ENCODE measurements at regions not wholly inside any gene's neighbourhood (a gene's known extent, or its start where the extent isn't known, plus 50 kb on each side); places are given as distances from the start of the nearest gene placed in this dataset.

- no peak overlapping the region for H3K27ac Mint-ChIP-seq
- H3K4me3 Mint-ChIP-seq: no peak overlapping the region
- TF ChIP-seq, protein P1, sequence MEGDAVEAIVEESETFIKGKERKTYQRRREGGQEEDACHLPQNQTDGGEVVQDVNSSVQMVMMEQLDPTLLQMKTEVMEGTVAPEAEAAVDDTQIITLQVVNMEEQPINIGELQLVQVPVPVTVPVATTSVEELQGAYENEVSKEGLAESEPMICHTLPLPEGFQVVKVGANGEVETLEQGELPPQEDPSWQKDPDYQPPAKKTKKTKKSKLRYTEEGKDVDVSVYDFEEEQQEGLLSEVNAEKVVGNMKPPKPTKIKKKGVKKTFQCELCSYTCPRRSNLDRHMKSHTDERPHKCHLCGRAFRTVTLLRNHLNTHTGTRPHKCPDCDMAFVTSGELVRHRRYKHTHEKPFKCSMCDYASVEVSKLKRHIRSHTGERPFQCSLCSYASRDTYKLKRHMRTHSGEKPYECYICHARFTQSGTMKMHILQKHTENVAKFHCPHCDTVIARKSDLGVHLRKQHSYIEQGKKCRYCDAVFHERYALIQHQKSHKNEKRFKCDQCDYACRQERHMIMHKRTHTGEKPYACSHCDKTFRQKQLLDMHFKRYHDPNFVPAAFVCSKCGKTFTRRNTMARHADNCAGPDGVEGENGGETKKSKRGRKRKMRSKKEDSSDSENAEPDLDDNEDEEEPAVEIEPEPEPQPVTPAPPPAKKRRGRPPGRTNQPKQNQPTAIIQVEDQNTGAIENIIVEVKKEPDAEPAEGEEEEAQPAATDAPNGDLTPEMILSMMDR (IDR thresholded peaks at IDR 0.05): no peak
- no peaks in the 10 kb centered on the region for H3K9me3 Mint-ChIP-seq
- H3K36me3 Mint-ChIP-seq (ENCODE audit: low read depth): no peaks in the 10 kb centered on the region
- H3K4me1 Mint-ChIP-seq (ENCODE audit: low read depth): peaks cover 7% of the 10 kb centered on the region; the same call in 1 of the 2 replicates
- peaks cover 66% of the 10 kb centered on the region for H3K27me3 Mint-ChIP-seq (ENCODE audit: insufficient read depth)
- DNase-seq: no peak
Observed at GRCh38 chr11:45484326-45484883, 181.0 kb downstream of the CHST1 start.

DNA sequence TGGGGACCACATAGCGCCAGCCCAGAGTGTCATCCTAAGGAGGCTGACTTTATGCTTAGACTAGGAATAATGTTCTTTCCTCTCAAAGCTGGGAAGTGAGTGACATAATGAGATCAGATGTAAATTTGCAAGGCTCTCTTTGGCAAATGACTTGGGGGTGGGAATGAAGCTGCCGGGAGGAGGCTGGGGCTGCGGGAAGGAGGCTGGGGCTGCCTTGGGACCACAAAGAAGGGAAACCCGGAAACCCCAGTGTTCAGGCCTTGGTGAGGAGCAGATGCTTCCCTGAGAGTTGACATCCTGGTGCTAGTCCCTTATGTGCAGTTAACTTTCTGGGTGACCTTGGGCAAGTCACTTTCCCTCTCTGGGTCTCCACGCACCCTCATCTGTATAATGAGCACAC lies 182.0 kb downstream of the CHST1 start:
- Mint-ChIP-seq H3K4me1 (ENCODE audit: low read depth) (peaks cover 7% of the 10 kb centered on the region; the same call in 1 of the 2 replicates), H3K4me3 (no peak overlapping the region), H3K27me3 (ENCODE audit: insufficient read depth) (peaks cover 68% of the 10 kb centered on the region), H3K9me3 (no peaks in the 10 kb centered on the region), H3K36me3 (ENCODE audit: low read depth) (no peaks in the 10 kb centered on the region), H3K27ac (no peak overlapping the region)
- DNase-seq: no peak
- TF ChIP-seq, protein P1 (IDR thresholded peaks at IDR 0.05): no peak

DNA sequence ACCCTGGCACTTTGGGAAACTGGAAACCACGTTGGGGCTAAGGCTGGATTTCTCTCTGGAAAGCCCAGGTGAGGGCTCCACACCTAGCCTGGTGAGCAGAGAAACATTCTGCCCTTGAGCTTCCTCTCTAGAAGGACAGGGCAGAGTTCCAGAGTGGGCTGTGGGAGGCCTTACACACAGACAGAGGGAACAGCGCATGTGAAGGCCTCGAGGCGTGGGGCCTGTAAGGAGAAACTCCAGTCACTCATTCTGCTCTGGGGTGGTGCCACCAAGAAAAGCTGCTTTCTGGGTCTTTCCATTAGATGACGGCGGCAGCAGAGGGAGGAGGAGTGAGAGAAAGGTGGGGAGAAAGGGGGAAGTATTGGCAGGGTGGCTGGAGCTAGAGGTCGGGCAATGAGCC lies 183.1 kb downstream of the CHST1 start:
- DNase-seq: no peak
- Mint-ChIP-seq H3K27me3 (ENCODE audit: insufficient read depth) (peaks cover 70% of the 10 kb centered on the region), H3K36me3 (ENCODE audit: low read depth) (no peaks in the 10 kb centered on the region), H3K27ac (no peak overlapping the region), H3K4me3 (no peak overlapping the region), H3K4me1 (ENCODE audit: low read depth) (peaks cover 7% of the 10 kb centered on the region; the same call in 1 of the 2 replicates), H3K9me3 (no peaks in the 10 kb centered on the region)
- TF ChIP-seq, protein P1 (IDR thresholded peaks at IDR 0.05): no peak

DNA sequence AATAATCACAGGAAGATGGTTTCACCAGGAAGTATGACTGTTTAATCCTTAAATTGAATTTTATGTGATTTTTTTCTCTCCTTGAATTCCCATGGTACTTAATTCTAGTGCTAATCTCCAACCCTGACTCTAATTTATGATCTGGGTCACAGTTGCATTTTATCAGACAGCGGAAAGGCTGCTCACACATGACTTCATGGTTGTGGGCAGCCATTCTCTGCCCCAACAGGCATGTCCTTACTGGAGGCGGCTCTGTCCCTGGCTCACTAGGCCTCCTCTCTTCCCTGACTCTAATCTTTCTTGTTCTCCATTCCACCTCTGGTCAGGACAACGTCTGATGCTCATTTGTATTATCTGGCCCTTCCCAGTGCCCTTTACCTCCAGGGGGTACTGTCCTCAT lies 184.4 kb downstream of the CHST1 start:
- no peaks in the 10 kb centered on the region for H3K36me3 Mint-ChIP-seq (ENCODE audit: low read depth)
- no peak overlapping the region for H3K4me3 Mint-ChIP-seq
- H3K27ac Mint-ChIP-seq: no peak overlapping the region
- TF ChIP-seq, protein P1 (IDR thresholded peaks at IDR 0.05): no peak
- H3K4me1 Mint-ChIP-seq (ENCODE audit: low read depth): peaks cover 7% of the 10 kb centered on the region; the same call in 1 of the 2 replicates
- H3K27me3 Mint-ChIP-seq (ENCODE audit: insufficient read depth): peaks cover 69% of the 10 kb centered on the region
- no peaks in the 10 kb centered on the region for H3K9me3 Mint-ChIP-seq
- no peak for DNase-seq

DNA sequence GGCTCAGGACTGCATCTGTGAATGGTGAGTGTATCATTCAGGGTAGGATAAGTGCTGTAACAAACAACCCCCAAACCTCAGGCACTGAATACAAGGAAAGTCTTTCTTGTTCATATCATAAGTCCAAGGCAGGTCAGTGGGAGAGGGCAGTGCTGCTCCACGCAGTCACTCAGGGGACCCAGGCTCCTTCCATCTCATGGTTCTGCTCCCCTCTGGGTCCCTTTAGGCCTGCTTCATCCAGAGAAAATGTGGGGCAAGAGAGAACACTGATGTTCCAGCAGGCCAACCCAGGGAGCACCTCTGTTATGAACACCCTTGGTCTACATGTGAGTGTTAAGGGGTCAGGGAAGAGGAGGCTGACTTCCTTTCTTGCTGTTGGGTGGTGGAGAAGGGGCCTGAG lies 187.8 kb downstream of the CHST1 start:
- Mint-ChIP-seq H3K4me3 (no peak overlapping the region), H3K36me3 (ENCODE audit: low read depth) (no peaks in the 10 kb centered on the region), H3K4me1 (ENCODE audit: low read depth) (no peaks in the 10 kb centered on the region), H3K27me3 (ENCODE audit: insufficient read depth) (peaks cover 53% of the 10 kb centered on the region), H3K9me3 (no peaks in the 10 kb centered on the region), H3K27ac (no peak overlapping the region)
- DNase-seq: no peak
- TF ChIP-seq, protein P1 (IDR thresholded peaks at IDR 0.05): no peak

GRCh38 chr11:45476126-45476525 lies 189.3 kb downstream of the CHST1 start:
- Mint-ChIP-seq H3K36me3 (ENCODE audit: low read depth) (no peaks in the 10 kb centered on the region), H3K27ac (no peak overlapping the region), H3K4me1 (ENCODE audit: low read depth) (no peaks in the 10 kb centered on the region), H3K27me3 (ENCODE audit: insufficient read depth) (peaks cover 51% of the 10 kb centered on the region), H3K9me3 (no peaks in the 10 kb centered on the region), H3K4me3 (no peak overlapping the region)
- no peak for DNase-seq
- TF ChIP-seq, protein P1 (IDR thresholded peaks at IDR 0.05): no peak

Measured in HFFc6 (cell line).